ENCODE measurements at regions not wholly inside any gene's neighbourhood (a gene's known extent, or its start where the extent isn't known, plus 50 kb on each side); places are given as distances from the start of the nearest gene placed in this dataset.

- no peak for TF ChIP-seq EP300 (IDR thresholded peaks at IDR 0.05)
- no peak for TF ChIP-seq CTCF (IDR thresholded peaks at IDR 0.05)
- no peak for TF ChIP-seq POLR2A (IDR thresholded peaks at IDR 0.05)
- no peak for TF ChIP-seq POLR2AphosphoS5 (IDR thresholded peaks at IDR 0.05)
These were observed 485.2 kb upstream of the BCHE start for GRCh38 chr3:166322391-166322790.

All from gastroesophageal sphincter (tissue), 3 donors.